ENCODE measurements at regions not wholly inside any gene's neighbourhood (a gene's known extent, or its start where the extent isn't known, plus 50 kb on each side); places are given as distances from the start of the nearest gene placed in this dataset.

DNA sequence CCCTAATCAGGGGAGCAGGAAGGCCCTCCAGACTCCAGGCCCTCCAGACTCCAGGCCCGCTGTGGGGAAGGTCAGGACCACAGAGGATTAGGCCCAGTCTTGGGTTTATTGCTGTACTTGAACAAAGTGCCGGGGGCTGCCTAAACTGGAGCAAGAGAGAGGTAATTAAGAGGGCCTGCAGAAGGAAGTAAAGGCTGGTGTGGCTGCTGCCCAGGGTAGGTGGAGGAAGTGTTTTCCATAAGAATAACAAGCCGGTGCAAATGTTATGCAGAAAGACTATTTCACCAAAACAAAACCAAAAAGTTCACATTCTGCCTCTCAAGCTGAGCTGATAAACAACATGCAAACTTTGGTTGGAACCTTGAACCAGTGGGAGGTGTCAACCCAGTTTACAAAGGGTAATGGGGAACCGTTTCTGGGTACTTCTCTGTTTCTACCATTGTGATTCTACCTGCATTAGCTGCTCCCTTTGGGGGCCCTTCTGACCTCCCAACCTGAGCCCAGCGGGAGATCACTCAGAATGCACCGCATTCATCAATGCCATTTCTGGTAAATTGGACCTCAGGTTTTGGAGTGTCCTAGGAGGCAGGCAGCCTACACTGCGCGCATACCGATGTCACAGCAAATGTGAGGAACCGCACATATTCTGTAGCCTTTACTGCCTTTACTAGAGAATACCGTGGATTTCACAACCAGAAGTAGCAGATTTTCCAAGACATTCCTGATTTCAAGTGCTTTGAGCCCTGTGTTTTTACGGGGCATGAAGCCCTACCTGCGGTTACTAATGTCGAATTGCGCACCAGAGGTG, 59.7 kb upstream of the BCOR start:
- no peak for DNase-seq

DNA sequence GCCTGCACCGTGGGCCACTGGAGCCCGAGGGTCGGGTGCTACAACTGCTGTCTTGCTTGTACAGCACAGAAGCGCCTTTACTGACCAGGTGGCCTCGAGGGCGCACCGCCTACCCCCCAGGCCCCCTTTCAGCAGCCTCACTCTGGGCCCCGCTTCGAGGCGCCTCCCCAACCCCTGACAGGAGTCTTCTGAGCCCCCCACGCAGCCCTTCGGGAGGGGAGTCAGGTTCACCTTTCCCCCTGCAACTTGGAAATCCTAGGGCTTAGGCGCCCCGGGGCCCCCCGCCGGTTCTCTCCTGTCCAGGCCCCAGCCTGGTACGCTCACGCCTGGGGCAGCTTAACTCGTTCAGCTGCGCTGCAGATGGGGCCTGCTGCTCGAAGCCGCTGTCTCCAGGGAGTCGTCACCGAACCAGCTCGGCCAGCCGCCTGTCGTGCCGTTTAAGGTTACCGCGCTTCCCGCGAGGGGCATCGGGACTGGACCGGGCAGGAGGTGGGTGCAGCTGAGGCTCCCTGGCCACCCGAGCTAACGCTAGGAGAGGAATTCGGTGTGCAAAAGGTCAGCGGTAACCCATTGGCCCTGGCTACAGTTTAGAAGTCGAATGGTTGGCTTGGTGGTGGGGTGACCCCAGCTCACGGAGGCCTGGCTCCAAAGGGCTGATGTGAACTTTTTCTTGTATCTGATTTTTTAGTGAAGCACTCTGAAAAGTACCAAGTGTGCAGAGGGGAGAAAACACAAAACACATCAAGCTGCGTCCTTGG, 58.9 kb upstream of the BCOR start:
- peak; percentile 1 for DNase-seq

GRCh38 chrX:40155589-40156469, 58.1 kb upstream of the BCOR start:
- no peak for DNase-seq

DNA sequence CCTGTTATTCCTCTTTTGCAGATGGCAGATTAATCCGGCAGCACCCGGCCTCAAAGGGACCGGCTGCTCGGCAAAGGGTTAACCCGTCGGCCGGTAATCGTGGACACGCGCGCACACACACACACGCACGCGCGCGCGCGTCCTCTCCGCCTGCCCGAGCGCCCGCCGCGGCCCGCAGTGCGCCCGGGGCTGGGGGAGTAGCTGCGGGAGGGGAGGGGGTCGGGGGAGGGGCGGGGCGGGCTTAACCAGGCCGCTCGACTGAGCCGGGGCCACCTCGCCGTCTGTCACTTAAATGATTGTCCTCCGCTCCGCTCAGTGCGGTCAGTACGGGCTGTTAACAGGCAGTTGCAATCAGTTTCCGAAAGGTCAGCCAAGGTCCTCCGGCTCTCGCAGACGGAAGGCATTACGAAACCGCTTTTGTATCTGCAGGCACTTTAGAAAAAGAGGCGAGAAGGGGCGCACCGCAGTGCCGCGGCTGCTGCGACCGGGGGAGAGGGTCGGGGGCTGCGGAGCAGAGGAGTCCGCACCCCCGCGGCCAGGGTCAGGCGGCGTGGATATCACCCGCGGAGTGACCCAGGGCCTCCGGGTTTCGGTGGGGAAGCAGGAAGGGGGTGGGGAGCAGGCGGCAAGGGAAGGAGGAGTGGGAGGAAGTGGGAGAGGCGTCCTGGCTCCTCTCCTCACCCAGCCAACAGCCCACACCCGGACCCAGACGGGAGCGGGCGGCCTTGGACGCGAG, 57.3 kb upstream of the BCOR start:
- DNase-seq, result no peak

DNA sequence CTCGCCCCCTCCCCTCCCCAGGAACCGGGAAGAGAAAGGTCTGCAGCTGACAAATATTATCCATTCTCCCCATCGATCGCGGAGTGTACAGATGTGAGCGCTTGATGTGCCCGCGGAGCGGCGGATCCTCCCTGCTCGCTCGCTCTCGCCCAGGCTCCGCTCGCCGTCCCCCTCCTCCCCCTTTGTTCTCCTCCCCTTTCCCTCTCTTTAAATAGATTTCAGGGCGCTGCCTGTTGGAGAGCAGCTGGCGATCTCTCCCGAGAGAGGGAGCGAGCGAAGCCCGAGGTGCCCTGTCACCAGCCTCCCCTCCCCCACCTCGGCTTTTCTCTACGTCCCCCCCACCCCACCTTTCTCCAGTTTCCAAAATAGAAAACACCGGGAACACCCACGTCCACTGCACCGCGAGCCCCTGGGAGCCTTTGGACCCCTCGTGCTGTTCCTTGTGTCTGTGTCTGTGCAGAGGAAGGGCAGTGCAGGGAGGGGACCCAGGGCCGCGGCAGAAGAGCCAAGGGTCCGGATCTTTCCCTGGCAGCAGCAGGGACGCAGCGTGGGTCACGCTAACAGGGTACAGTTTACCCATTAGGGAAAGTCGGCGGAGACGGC, 56.6 kb upstream of the BCOR start:
- DNase-seq, result no peak

- DNase-seq, result no peak
Measured at GRCh38 chrX:40153345-40154249, 55.8 kb upstream of the BCOR start.

DNA sequence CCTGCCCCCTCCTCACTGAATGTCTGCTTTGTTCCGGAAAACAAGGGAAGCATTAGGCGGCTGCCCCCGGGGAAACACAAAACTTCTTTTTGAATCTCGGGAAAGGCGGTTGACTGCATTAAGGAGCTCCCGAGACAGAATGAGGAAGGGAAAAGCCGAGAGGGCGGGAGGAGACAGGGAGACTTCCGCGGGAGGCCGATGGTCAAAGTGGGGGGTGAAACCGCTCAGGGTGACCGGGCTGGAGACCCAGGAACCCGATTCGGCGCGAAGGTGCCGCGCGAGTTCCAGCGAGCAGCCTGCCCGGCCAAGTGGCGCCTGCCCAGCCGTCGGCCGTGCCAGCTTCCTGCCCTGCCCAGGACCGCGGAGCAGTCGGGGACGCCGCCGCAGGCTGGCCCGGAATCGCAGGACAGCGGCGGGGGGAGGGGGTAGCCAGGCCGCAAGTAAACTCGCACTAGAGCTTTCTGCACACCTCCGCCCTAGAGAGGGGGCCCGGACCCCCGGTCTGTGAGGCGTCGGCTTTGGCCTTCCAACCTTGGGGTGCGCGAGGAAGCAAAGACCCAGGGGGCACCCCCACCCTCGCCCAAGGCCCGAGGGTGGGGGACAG, 55.1 kb upstream of the BCOR start:
- DNase-seq, result peak; percentile 4

- DNase-seq, result no peak
Measured at GRCh38 chrX:40152173-40152711, 54.5 kb upstream of the BCOR start.

DNA sequence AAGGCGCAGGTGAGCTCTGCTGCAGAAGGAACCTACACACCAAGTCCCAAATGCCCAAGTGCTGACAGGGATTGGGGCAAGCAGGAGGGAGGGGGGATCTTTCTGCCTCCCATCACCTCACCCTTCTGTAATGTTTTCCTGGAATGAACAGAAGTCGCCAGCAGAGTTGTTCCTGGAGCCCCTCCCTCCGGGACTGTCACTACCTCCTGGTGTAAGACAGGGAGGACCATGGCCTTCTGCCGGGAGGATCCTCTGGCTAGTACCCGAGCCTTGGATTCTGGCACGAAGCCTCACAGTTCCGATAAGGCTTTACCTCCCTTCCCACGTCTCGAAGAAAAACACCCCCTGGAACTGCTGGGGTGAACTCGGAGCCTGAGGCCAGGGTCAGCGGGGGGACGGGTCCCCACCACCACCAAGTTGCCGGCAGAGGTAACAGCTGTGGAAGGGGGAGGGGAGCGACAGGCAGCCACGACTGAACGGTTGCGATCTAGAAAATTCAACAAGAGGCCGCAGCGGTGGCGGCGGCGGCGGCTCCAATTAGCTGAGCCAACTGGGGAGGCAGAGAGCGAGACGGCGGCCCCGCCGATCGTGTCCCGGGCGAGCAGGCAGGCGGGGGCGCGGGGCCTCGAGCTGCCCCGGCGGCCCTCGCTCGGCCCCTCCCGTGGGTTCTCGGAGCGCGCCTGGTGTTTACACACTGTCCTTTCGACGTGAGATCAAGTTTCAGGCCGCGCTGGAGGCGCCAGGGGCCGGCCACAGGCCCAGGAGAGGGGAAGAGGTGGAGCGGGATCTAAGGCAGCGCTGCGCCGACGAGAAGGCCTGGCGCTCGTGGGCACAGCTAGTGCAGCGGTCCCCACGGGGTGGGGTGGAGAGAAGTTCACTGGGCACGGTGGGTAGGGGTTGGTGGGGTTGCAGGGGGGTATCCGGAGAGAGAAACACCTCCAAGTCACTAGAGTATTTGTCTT, 53.7 kb upstream of the BCOR start:
- no peak for DNase-seq

DNA sequence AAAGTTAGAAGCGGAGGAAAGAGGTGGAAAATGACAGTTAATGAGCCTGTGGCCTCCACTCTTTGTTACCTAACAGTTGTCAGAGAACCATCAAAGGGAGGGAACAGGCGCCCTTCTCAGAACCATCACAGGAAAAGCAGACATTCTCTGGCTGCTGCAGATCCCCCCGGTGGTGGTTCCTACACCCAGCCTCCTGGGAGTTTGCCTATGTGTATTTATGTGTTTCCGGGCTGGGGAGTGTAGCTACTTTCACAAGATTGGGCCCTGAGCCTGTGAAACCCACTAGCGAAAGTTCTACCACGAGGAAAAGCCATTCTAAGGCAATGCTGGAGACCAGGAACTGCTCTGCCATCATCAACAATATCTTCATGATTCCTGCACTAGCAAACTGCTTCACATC, 52.7 kb upstream of the BCOR start:
- no peak for DNase-seq

- DNase-seq, result no peak
Measured at GRCh38 chrX:40149286-40150175, 51.8 kb upstream of the BCOR start.

DNA sequence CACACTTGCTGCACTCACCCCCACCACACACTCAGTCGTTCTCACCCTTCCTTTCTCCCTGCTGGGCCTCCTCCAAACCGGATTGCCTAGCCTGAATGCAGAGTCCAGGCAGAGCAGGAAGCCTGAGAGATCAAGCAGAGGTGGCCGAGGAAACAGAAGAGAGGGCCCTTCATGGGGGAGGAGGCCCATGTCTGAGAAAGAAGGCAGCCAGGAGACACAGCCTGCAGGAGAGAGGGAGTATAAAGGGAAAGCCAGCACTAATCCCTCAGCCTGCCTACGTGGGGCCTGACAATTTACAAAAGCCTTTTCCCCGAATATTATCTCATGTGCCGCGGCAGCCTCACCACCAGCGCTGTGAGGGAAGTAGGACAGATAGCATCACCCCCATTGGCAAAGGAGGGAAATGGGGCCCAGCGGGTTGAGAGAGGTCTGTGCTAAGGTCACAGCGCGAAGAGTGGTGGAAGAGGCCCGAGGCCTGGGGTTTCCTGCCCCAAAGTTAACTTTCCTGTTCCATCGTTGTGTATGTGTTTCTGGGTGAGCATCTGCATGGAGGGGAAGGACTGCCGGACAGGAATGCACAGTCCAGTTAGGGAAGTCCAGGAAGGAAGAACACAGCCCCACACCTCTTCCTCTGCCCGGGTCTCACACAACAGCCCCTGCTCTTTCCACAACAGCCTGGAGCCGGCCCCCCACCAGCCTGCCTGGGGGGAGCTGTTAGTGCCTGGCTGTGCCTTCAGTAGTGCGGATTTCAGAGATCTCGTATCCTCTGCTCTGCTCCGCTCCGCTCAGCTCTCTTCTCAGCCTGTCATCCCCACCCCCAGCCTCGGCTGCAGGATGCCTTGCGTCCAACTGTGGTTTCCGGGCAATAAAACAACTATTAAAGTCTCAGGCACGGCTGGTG, 50.9 kb upstream of the BCOR start:
- no peak for DNase-seq

DNA sequence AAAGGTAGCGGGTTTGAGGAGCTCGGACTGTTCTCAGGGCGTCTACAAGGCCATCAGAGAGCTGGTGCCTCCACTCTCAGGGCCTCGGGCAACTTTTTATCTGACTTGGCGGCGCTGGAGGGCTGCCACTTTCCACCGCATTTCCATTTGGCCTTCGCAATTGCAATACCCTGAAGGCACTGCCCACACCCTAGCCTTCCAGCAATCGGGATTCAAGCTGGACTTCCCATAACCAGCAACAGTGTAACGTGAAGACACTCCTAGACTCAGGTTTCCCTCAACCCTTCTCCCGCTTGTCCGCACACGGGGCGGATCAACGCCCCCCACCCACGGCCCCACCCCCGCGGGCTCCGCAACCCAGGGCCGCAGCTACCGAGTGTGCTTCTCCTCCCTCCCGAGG, 50.2 kb upstream of the BCOR start:
- DNase-seq, result no peak
